GM12872 (cell line): ENCODE measurements at regions not wholly inside any gene's neighbourhood (a gene's known extent, or its start where the extent isn't known, plus 50 kb on each side); places are given as distances from the start of the nearest gene placed in this dataset.

Experiments used
- TF ChIP-seq, protein P1 (sequence below): IDR thresholded peaks from 3 replicates; pipeline ENCODE4 v1.5.1; 2011; ENCODE audit warnings: low read depth, mild to moderate bottlenecking, low read length, moderate library complexity; ENCODE audit not compliant: insufficient read depth

GRCh38 chr4:60019946-60020345 is 1180.2 kb upstream of the ADGRL3 start:
- TF ChIP-seq, protein P1, sequence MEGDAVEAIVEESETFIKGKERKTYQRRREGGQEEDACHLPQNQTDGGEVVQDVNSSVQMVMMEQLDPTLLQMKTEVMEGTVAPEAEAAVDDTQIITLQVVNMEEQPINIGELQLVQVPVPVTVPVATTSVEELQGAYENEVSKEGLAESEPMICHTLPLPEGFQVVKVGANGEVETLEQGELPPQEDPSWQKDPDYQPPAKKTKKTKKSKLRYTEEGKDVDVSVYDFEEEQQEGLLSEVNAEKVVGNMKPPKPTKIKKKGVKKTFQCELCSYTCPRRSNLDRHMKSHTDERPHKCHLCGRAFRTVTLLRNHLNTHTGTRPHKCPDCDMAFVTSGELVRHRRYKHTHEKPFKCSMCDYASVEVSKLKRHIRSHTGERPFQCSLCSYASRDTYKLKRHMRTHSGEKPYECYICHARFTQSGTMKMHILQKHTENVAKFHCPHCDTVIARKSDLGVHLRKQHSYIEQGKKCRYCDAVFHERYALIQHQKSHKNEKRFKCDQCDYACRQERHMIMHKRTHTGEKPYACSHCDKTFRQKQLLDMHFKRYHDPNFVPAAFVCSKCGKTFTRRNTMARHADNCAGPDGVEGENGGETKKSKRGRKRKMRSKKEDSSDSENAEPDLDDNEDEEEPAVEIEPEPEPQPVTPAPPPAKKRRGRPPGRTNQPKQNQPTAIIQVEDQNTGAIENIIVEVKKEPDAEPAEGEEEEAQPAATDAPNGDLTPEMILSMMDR, result no peak

- TF ChIP-seq, protein P1, result no peak
Measured at GRCh38 chr4:60020389-60020788, 1179.7 kb upstream of the ADGRL3 start.

GRCh38 chr4:60033826-60034225 is 1166.3 kb upstream of the ADGRL3 start:
- TF ChIP-seq, protein P1, result no peak

DNA sequence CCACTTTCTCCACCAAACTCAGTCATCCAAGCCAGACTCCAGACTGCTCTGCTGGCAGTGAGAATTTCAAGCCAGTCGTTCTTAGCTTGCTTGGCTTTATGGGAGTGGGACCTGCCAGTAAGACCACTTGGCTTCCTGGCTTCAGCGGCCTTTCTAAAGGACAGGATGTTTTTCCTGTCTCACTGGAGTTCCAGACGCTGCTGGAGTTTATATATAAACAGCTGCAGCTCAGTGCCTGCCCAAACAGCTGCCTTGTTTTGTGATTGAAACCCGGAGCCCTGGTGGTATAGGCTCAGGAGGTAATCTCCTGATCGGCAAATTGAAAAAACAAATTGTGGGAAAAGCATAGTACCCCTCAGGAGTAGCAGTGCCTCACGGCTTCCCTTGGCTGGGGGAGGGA is 1165.8 kb upstream of the ADGRL3 start:
- TF ChIP-seq, protein P1, result no peak

DNA sequence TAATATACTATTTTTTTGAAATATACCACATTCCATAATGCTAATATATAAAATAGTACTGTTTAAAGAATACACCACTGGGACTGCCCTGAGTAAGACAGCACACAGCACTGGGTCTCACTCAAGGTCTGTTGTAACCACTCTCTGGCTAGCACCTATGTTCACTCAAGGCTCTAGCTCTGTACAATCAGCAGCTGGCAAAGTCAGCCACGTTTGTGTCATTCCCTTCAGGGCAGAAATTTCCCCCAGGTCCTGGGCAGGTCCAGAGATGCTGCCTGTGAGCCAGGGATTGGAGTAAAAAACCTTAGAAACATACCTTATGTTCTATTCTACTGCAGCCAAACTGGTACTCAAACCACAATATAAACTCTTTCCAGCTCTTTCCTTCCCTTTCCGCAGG is 1160.2 kb upstream of the ADGRL3 start:
- TF ChIP-seq, protein P1, result no peak

DNA sequence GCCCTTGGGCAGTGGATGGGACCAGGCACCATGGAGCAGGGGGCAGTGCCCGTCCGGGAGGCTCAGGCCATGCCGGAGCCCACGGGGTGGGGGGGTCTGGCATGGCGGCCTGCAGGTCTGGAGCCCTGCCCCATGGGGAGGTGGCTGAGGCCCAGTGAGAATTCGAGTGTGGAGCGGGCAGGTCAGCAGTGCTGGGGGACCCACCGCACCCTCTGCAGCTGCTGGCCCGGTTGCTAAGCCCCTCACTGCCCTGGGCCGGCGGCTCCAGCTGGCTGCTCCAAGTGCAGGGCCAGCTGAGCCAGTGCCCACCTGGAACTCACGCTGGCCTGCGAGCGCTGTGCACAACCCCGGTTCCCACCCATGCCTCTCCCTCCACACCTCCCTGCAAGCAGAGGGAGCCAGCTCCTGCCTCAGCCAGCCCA is 1157.9 kb upstream of the ADGRL3 start:
- TF ChIP-seq, protein P1, result no peak

DNA sequence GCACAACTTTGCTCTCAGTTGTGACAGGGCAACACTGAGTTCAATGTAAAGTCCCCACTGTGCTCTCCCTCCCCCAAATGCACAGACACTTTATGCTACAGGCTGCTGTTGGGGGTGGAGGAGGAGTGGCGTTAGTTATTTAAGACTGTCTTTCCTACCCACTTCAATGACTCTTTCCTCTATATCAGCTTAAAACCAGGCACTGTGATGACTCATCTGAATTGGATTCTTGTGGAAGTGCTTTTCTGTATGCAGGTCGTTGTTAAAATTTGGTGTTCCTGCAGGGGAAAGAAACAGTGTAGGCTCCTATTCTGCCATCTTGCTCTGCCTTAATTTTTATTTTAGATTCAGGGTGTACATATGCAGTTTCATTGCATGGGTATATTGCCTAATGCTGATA is 1157.2 kb upstream of the ADGRL3 start:
- TF ChIP-seq, protein P1, result no peak

- TF ChIP-seq, protein P1, result no peak
Measured at GRCh38 chr4:60078984-60079383, 1121.1 kb upstream of the ADGRL3 start.
